GM21360 (cell line): ENCODE measurements at regions not wholly inside any gene's neighbourhood (a gene's known extent, or its start where the extent isn't known, plus 50 kb on each side); places are given as distances from the start of the nearest gene placed in this dataset.

Experiments used
- ATAC-seq: cut with Tn5 transposase; IDR thresholded peaks from one replicate; pipeline ENCODE4 v1.9.1; 2021; ENCODE audit warnings: mild to moderate bottlenecking, moderate library complexity; ENCODE audit not compliant: unreplicated experiment

DNA sequence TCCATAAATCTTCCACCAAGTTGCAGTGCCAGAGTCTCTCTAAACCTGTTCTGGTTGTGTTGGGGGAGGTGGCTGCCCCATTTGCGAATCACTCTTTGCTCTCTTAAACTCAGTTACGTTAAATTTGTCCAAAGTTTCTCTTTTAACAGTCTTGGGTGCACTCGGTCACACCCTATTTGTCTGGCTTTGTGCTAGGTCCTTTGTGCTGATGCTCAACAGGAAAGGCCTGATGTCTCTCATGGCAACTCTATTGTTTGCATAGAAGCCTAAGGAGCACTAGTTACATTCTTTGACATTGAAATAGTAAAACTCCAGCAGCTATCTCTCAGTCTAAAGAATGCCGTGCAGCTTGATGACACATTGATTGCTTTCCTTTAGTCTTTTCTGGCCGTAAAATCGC is 105.1 kb downstream of the TRMT11 start:
- ATAC-seq = no peak

DNA sequence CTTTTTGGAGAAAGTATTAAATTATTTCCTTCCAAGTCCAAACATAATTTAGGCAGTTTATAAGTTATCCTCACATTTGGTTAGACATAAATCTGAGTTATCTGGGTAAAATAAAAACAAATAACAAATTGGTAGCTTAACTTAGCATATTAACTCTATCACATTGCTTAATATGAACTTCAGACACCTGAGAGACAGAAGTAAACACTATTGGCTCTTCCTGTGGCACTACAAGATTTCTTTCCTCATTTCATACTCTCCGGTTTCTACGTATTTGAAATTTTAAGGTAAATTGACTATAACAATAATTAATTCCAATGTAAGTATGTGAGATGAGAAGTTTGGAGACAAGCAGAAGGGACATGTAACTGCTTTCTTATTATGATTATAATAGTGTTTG is 106.8 kb downstream of the TRMT11 start:
- no peak for ATAC-seq

DNA sequence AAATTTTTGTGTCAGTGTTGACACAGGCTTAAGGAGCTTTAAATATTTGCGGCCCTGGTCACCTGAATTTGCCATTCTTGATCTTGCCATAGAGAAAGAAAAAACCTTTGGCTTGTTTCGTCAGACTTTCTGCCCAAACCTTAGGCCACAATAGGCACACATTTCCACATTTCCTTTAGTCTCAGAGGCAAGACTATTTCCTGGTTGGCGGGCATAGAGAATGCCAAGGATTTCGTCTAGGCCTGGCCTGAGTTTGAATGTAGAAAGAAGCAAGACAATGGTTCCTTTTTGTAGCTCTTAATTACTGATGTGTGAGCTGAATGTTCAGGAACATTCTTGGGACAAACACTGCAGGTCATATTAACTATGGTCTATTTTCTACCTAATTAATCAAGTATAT is 108.1 kb downstream of the TRMT11 start:
- ATAC-seq = no peak

GRCh38 chr6:126100386-126100785 is 114.0 kb downstream of the TRMT11 start:
- ATAC-seq = no peak

DNA sequence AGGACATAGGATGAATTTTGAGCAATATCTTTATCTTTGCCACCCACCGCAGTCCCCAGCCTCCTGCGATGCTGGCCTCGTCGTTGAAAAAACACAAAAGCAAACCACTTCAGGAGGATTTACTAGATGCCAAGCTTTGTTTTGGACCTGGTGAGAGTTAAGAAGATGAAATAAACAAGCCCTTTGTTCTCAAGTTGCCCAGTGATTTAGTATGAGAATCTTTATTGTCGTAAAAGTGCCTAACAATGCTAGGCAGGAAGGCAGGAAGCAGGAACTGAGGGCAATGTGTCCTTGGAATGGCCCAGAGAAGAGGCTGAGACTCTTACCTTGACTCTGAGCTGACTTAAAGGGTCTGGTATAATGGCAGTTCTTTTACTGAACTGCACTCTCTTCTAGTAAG is 116.0 kb downstream of the TRMT11 start:
- ATAC-seq = no peak

DNA sequence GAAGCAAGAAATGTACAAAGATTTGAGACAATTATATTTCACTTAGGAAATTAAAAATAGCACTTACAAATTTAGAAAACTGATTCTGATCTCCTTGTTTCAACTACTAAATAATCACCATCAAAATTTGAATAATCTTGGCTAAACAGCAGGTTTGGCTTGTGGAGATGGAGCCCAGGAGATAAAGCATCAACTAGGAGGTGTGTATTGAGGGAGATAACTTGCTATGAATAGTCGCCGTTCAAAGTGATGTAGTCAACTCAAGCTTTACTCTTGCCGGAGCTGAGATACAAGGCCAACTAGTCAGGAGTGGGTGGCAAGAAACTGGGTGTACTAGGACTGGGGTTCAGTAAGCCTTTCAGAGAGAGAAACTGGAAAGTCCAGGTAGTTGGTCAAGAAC is 117.7 kb downstream of the TRMT11 start:
- ATAC-seq = no peak

GRCh38 chr6:126107475-126108166 is 121.3 kb downstream of the TRMT11 start:
- ATAC-seq = no peak

DNA sequence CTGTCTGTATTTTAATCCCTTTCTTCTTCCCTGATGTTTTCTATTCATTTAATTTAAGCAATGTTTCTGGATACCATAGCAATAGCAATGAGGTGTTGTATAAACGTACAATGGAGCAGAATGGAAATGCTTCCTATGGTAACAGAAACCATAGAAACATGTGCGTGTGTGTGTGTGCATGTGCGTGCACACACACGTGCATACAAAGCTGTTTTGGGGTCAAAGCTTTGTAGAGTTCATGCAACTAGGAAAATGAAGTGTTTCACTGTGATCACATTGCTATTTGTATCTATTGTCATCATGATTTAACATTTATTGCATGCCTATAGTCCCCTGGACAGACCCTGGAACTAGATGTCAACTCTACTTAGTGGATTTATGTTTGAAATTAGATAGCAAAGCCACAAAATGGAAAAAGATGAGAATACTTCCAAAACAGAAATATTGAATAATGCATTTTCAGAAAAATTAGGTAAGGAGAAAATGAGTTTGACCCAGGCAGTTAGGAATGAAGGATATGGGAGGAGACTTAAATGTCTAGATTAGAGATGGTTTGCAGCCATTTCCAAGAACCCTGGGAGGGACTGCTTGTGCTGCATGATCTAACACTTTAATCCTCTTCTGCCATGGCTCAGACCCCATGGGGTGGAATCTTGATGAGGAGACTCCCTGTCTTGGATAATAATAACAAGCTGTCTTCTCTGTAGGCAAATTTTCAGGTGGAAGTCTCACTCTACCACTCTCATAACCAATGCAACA is 124.4 kb downstream of the TRMT11 start:
- no peak for ATAC-seq

DNA sequence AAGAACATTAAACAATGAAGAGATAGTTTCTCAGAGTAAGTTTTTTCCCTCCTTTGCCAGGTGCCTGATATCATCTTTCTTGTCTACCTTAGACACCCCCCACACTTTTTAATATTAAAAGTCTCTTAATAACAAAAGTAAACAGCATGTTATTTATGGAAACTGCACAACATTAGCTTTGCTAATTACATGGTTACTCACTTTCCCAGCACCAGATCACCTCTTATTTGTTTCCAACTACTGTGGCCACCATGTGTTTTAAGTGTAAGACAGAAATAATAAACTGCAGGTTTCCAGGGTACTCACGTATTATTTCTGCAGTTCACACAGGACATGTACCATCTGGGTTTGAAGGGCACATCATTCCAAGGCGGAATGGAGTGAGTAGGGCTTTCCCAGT is 125.0 kb downstream of the TRMT11 start:
- ATAC-seq = no peak

DNA sequence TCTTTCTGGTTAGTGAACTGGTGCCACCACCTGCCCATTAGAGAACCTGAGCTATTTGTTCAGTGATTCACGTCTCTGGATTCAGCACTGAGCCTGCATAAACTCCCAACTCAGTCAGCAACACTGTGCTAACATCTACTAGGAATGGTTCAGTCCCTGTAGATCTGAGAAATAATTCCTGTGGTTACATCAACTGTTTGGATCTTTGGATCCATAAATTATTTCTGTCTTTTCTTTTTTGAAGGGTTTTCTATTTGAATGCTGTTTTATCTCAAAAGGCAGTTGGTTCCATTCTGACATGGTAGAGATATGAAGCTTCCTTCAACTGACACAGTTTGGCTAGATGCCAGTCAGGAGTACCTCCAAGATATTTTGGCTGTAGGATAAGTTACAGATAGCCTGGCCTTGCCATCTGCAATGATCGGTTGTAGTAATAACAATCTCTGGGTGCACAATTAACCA is 125.9 kb downstream of the TRMT11 start:
- ATAC-seq = no peak

- no peak for ATAC-seq
Observed at GRCh38 chr6:126113261-126113660, 126.9 kb downstream of the TRMT11 start.

DNA sequence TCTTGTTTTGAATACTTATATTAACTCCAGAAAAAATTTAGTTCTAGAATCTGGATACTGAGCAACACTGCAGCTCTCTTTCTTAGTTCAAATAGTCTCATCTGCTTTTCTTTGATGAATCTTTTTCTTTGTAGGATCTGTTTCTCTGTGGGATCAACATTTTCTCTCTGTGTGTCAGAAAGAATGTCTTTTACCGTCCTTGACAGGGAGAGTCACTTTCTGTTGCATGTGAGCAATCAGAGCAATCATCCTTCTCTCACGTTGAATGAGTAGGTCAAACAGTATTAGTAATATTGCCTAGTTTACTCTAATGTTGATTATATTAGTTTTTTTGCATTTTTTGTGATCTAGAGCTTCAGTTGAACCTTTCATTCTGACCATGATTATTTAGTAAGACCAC is 130.9 kb downstream of the TRMT11 start:
- ATAC-seq = no peak

- ATAC-seq = no peak
Observed at GRCh38 chr6:126118058-126118755, 131.9 kb downstream of the TRMT11 start.

- no peak for ATAC-seq
Observed at GRCh38 chr6:126118936-126119335, 132.6 kb downstream of the TRMT11 start.

- ATAC-seq = no peak
Observed at GRCh38 chr6:126123226-126123625, 136.9 kb downstream of the TRMT11 start.

DNA sequence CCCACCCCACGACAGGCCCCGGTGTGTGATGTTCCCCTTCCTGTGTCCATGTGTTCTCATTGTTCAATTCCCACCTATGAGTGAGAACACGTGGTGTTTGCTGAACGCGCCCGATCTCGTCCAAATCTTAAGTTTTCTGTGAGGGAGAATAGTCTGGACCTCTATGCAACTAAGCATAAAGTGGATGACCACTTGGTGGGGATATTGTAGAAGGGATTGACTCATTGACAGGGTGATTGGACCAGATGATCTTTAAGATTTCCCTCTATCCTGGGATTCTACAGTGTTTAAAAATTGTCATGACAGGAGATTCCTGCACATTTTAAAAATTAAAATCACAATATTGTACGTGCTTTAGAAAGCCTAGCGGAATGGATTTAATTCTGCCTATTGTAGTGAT is 141.3 kb downstream of the TRMT11 start:
- ATAC-seq = no peak

- no peak for ATAC-seq
Observed at GRCh38 chr6:126131246-126131645, 144.9 kb downstream of the TRMT11 start.

DNA sequence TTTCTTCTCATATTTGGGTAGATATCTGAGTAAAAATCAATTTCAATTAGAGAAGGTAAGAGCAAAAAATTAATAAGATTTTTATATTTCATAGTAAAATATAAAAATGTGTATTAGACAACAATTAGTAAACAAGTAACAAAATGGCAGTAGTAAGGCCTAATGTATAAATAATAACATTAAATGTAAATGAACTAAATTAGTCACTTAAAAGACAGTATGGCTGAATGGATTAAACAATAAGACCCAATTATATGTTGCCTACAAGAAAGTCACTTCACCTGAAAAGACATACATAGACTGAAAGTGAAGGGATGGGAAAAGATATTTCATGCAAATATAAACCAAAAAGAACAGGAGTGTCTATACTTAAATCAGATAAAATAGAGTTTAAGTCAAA is 147.6 kb downstream of the TRMT11 start:
- no peak for ATAC-seq

GRCh38 chr6:126134491-126134890 is 148.2 kb downstream of the TRMT11 start:
- no peak for ATAC-seq

GRCh38 chr6:126140015-126140414 is 153.7 kb downstream of the TRMT11 start:
- no peak for ATAC-seq

GRCh38 chr6:126143761-126144251 is 157.5 kb downstream of the TRMT11 start:
- no peak for ATAC-seq

DNA sequence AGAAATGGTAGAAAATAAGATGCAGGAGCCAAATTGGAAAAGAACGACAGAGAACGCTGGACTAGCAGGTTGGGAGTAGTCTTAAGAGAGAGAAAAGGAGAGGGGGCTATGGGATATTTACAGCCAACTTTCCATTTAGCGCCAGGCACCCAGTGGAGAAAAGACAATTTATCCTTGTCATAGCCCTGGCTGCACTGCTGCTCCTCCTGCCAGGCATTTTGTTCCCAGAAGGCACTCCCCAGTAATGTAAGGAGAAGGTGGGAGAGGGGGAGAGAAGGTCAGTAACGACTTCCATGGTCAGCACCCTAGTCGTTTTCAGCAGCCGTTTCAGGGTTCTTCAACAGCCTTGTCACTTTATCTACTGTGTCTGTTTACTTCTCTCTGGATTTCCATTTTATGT is 159.0 kb downstream of the TRMT11 start:
- ATAC-seq = no peak
